ENCODE measurements at regions not wholly inside any gene's neighbourhood (a gene's known extent, or its start where the extent isn't known, plus 50 kb on each side); places are given as distances from the start of the nearest gene placed in this dataset.

GRCh38 chr9:14006386-14007187, 307.4 kb downstream of the NFIB start:
- DNase-seq = no peak
- Mint-ChIP-seq H3K27ac (no peak overlapping the region), H3K36me3 (no peaks in the 10 kb centered on the region), H3K4me3 (no peak overlapping the region), H3K27me3 (no peaks in the 10 kb centered on the region), H3K4me1 (no peaks in the 10 kb centered on the region), H3K9me3 (peaks cover 1% of the 10 kb centered on the region)
- POLR2A ChIA-PET = no interaction called here
- ATAC-seq (ENCODE audit: low read depth) = no peak

GRCh38 chr9:14004110-14004509, 309.8 kb downstream of the NFIB start:
- Mint-ChIP-seq H3K36me3 (no peaks in the 10 kb centered on the region), H3K27me3 (no peaks in the 10 kb centered on the region), H3K9me3 (peaks cover 5% of the 10 kb centered on the region), H3K4me1 (no peaks in the 10 kb centered on the region), H3K4me3 (no peak overlapping the region), H3K27ac (no peak overlapping the region)
- POLR2A ChIA-PET = no interaction called here
- ATAC-seq (ENCODE audit: low read depth) (no peak), DNase-seq (no peak)

GRCh38 chr9:13994240-13994639, 319.7 kb downstream of the NFIB start:
- Mint-ChIP-seq H3K36me3 (no peaks in the 10 kb centered on the region), H3K27ac (no peak overlapping the region), H3K27me3 (no peaks in the 10 kb centered on the region), H3K9me3 (peaks cover 2% of the 10 kb centered on the region), H3K4me3 (no peak overlapping the region), H3K4me1 (no peaks in the 10 kb centered on the region)
- ATAC-seq (ENCODE audit: low read depth) (no peak), DNase-seq (no peak)
- POLR2A ChIA-PET = no interaction called here

GRCh38 chr9:13993632-13994185, 320.2 kb downstream of the NFIB start:
- Mint-ChIP-seq H3K9me3 (peaks cover 1% of the 10 kb centered on the region), H3K4me3 (no peak overlapping the region), H3K36me3 (no peaks in the 10 kb centered on the region), H3K4me1 (no peaks in the 10 kb centered on the region), H3K27ac (no peak overlapping the region), H3K27me3 (no peaks in the 10 kb centered on the region)
- DNase-seq (no peak), ATAC-seq (ENCODE audit: low read depth) (no peak)
- POLR2A ChIA-PET = no interaction called here

GRCh38 chr9:13992138-13993088, 321.5 kb downstream of the NFIB start:
- Mint-ChIP-seq H3K9me3 (peaks cover 1% of the 10 kb centered on the region), H3K27ac (no peak overlapping the region), H3K4me3 (no peak overlapping the region), H3K27me3 (no peaks in the 10 kb centered on the region), H3K4me1 (no peaks in the 10 kb centered on the region), H3K36me3 (no peaks in the 10 kb centered on the region)
- POLR2A ChIA-PET = no interaction called here
- DNase-seq (no peak), ATAC-seq (ENCODE audit: low read depth) (no peak)

- ATAC-seq (ENCODE audit: low read depth) (no peak), DNase-seq (no peak)
- H3K36me3 Mint-ChIP-seq = no peaks in the 10 kb centered on the region
- no peaks in the 10 kb centered on the region for H3K4me1 Mint-ChIP-seq
- H3K4me3 Mint-ChIP-seq = no peak overlapping the region
- H3K9me3 Mint-ChIP-seq = peaks cover 1% of the 10 kb centered on the region
- POLR2A ChIA-PET = no interaction called here
- H3K27ac Mint-ChIP-seq = no peak overlapping the region
- no peaks in the 10 kb centered on the region for H3K27me3 Mint-ChIP-seq
These were observed 322.5 kb downstream of the NFIB start for GRCh38 chr9:13991395-13991794.

- Mint-ChIP-seq H3K4me3 (no peak overlapping the region), H3K4me1 (no peaks in the 10 kb centered on the region), H3K27me3 (no peaks in the 10 kb centered on the region), H3K27ac (no peak overlapping the region), H3K36me3 (no peaks in the 10 kb centered on the region), H3K9me3 (peaks cover 1% of the 10 kb centered on the region)
- ATAC-seq (ENCODE audit: low read depth) = no peak
- POLR2A ChIA-PET = no interaction called here
- no peak for DNase-seq
These were observed 322.9 kb downstream of the NFIB start for GRCh38 chr9:13990994-13991393.

- POLR2A ChIA-PET = no interaction called here
- DNase-seq (no peak), ATAC-seq (ENCODE audit: low read depth) (no peak)
- Mint-ChIP-seq H3K27me3 (no peaks in the 10 kb centered on the region), H3K27ac (no peak overlapping the region), H3K4me1 (no peaks in the 10 kb centered on the region), H3K4me3 (no peak overlapping the region), H3K9me3 (peaks cover 1% of the 10 kb centered on the region), H3K36me3 (no peaks in the 10 kb centered on the region)
These were observed 323.6 kb downstream of the NFIB start for GRCh38 chr9:13990331-13990730.

GRCh38 chr9:13988944-13989343, 325.0 kb downstream of the NFIB start:
- no peak for ATAC-seq (ENCODE audit: low read depth)
- no peaks in the 10 kb centered on the region for H3K36me3 Mint-ChIP-seq
- H3K4me3 Mint-ChIP-seq = no peak overlapping the region
- H3K27me3 Mint-ChIP-seq = no peaks in the 10 kb centered on the region
- no peak overlapping the region for H3K27ac Mint-ChIP-seq
- POLR2A ChIA-PET = no interaction called here
- DNase-seq = no peak
- no peaks in the 10 kb centered on the region for H3K9me3 Mint-ChIP-seq
- H3K4me1 Mint-ChIP-seq = no peaks in the 10 kb centered on the region

GRCh38 chr9:13983607-13984006, 330.3 kb downstream of the NFIB start:
- Mint-ChIP-seq H3K27ac (no peak overlapping the region), H3K4me1 (no peaks in the 10 kb centered on the region), H3K27me3 (no peaks in the 10 kb centered on the region), H3K4me3 (no peak overlapping the region), H3K9me3 (no peaks in the 10 kb centered on the region), H3K36me3 (no peaks in the 10 kb centered on the region)
- no peak for DNase-seq
- POLR2A ChIA-PET = no interaction called here
- ATAC-seq (ENCODE audit: low read depth) = no peak

GRCh38 chr9:13979941-13980318, 334.0 kb downstream of the NFIB start:
- Mint-ChIP-seq H3K27me3 (no peaks in the 10 kb centered on the region), H3K36me3 (no peaks in the 10 kb centered on the region), H3K4me3 (no peak overlapping the region), H3K4me1 (no peaks in the 10 kb centered on the region), H3K27ac (no peak overlapping the region), H3K9me3 (no peaks in the 10 kb centered on the region)
- ATAC-seq (ENCODE audit: low read depth) = no peak
- POLR2A ChIA-PET = no interaction called here
- no peak for DNase-seq

GRCh38 chr9:13975611-13976290, 338.2 kb downstream of the NFIB start:
- Mint-ChIP-seq H3K36me3 (no peaks in the 10 kb centered on the region), H3K9me3 (no peaks in the 10 kb centered on the region), H3K4me1 (no peaks in the 10 kb centered on the region), H3K27ac (no peak overlapping the region), H3K27me3 (no peaks in the 10 kb centered on the region), H3K4me3 (no peak overlapping the region)
- ATAC-seq (ENCODE audit: low read depth) (no peak), DNase-seq (no peak)
- POLR2A ChIA-PET = no interaction called here

GRCh38 chr9:13974891-13975290, 339.1 kb downstream of the NFIB start:
- Mint-ChIP-seq H3K4me1 (no peaks in the 10 kb centered on the region), H3K27me3 (no peaks in the 10 kb centered on the region), H3K9me3 (no peaks in the 10 kb centered on the region), H3K36me3 (no peaks in the 10 kb centered on the region), H3K4me3 (no peak overlapping the region), H3K27ac (no peak overlapping the region)
- ATAC-seq (ENCODE audit: low read depth) (no peak), DNase-seq (no peak)
- POLR2A ChIA-PET = no interaction called here

Data from activated naive CD8-positive, alpha-beta T cell treated with anti-CD3 and anti-CD28 coated beads, Interleukin-2, amount 10 ng/mL, durations not matched to agents 7 days and 5 days (primary cell).